Glutamatergic neuron (in vitro differentiated cells): ENCODE measurements at regions not wholly inside any gene's neighbourhood (a gene's known extent, or its start where the extent isn't known, plus 50 kb on each side); places are given as distances from the start of the nearest gene placed in this dataset.

Experiments used
- DNase-seq: peaks from one replicate; pipeline ENCODE4 v3.0.0; 2022
- H3K27ac Mint-ChIP-seq: one replicate; pipeline ENCODE4 v1.8.0; 2020; ENCODE audit warnings: mild to moderate bottlenecking, mixed read lengths, inconsistent platforms; ENCODE audit not compliant: unreplicated experiment
- H3K27me3 Mint-ChIP-seq: one replicate; pipeline ENCODE4 v1.8.0; 2020; ENCODE audit warnings: mild to moderate bottlenecking, moderate library complexity, mixed read lengths, inconsistent platforms; ENCODE audit not compliant: unreplicated experiment
- H3K36me3 Mint-ChIP-seq: one replicate; pipeline ENCODE4 v1.8.0; 2020; ENCODE audit warnings: mild to moderate bottlenecking, mixed read lengths, inconsistent platforms; ENCODE audit not compliant: unreplicated experiment
- H3K4me1 Mint-ChIP-seq: one replicate; pipeline ENCODE4 v1.8.0; 2020; ENCODE audit warnings: mild to moderate bottlenecking, low read depth, mixed read lengths, inconsistent platforms; ENCODE audit not compliant: unreplicated experiment
- H3K4me3 Mint-ChIP-seq: one replicate; pipeline ENCODE4 v1.8.0; 2020; ENCODE audit warnings: mild to moderate bottlenecking, mixed read lengths, inconsistent platforms; ENCODE audit not compliant: unreplicated experiment
- H3K9me3 Mint-ChIP-seq: one replicate; pipeline ENCODE4 v1.8.0; 2020; ENCODE audit warnings: mild to moderate bottlenecking, moderate library complexity, mixed read lengths, inconsistent platforms; ENCODE audit not compliant: unreplicated experiment
- TF ChIP-seq, protein P1 (sequence below): fragments of 200-600 bp; sonication (generic); IDR thresholded peaks from one replicate; pipeline ENCODE4 v1.5.0; 2021; ENCODE audit not compliant: partially characterized antibody, unreplicated experiment

DNA sequence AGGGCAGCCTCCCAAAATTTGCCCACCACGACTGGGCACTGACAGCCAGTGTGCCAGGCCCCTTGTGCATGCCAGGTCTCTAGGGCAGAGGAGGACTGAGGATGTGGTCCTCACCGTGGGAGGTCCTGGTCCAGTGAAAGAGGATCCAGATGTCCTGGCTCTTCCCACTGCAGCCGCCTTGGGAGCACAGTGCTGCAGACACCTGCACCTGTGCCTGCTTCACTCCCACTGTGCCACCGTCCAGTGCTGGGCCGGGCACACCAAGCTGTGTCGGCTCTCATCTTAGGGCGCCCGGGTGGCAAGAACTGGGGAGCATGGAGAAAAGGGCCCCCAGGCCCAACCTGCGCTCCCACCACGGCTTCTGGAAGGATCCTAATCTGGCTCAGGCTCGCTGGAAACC lies 1147.1 kb downstream of the BRD1 start:
- H3K4me1 Mint-ChIP-seq: no peaks in the 10 kb centered on the region
- DNase-seq: no peak
- peaks cover 2% of the 10 kb centered on the region for H3K27me3 Mint-ChIP-seq
- no peak overlapping the region for H3K4me3 Mint-ChIP-seq
- peaks cover 13% of the 10 kb centered on the region for H3K9me3 Mint-ChIP-seq
- peaks cover 5% of the 10 kb centered on the region for H3K36me3 Mint-ChIP-seq
- TF ChIP-seq, protein P1, sequence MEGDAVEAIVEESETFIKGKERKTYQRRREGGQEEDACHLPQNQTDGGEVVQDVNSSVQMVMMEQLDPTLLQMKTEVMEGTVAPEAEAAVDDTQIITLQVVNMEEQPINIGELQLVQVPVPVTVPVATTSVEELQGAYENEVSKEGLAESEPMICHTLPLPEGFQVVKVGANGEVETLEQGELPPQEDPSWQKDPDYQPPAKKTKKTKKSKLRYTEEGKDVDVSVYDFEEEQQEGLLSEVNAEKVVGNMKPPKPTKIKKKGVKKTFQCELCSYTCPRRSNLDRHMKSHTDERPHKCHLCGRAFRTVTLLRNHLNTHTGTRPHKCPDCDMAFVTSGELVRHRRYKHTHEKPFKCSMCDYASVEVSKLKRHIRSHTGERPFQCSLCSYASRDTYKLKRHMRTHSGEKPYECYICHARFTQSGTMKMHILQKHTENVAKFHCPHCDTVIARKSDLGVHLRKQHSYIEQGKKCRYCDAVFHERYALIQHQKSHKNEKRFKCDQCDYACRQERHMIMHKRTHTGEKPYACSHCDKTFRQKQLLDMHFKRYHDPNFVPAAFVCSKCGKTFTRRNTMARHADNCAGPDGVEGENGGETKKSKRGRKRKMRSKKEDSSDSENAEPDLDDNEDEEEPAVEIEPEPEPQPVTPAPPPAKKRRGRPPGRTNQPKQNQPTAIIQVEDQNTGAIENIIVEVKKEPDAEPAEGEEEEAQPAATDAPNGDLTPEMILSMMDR: no peak
- H3K27ac Mint-ChIP-seq: no peak overlapping the region

DNA sequence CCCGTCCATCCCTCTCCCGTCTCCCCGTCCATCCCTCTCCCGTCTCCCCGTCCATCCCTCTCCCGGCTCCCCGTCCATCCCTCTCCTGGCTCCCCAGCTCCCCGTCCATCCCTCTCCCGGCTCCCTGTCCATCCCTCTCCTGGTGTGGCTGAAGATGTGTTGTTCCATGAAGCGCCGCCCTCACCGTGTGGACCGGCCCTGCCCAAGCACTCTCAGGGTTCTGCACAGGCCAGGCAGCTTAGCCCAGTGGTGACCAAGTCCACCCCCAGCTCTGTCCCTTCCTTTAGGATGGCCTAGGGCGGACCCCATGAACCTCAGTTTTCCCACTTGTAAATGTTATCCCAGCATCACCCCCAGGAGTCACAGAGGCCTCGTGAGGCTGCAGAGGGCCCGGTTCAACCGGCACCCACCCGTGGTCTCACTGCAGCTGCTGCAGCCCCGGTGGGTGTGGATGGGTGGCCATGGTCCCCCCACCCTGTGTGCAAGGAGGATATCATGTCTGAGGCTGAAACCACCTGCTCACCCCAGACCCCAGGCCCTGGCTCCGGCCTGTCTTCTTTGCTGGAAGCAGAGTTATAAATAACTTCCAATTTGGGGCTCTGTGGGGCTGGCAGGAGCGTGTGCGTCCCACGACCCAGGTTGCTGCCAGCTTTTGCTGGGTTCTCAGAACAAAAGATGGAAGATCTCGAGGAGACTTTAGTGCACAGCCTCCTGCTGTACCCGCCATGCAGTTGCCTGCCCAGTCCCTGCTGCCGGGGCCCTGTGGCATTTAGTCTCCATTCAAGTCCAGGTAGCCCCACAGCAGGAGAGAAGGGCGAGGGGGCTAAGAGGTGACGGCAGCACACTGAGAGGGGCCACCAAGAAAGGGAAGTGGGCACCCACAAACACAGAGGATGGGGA lies 1147.8 kb downstream of the BRD1 start:
- no peak for DNase-seq
- Mint-ChIP-seq H3K4me3 (no peak overlapping the region), H3K27ac (no peak overlapping the region), H3K36me3 (peaks cover 5% of the 10 kb centered on the region), H3K9me3 (peaks cover 15% of the 10 kb centered on the region), H3K4me1 (no peaks in the 10 kb centered on the region), H3K27me3 (peaks cover 4% of the 10 kb centered on the region)
- TF ChIP-seq, protein P1: no peak

DNA sequence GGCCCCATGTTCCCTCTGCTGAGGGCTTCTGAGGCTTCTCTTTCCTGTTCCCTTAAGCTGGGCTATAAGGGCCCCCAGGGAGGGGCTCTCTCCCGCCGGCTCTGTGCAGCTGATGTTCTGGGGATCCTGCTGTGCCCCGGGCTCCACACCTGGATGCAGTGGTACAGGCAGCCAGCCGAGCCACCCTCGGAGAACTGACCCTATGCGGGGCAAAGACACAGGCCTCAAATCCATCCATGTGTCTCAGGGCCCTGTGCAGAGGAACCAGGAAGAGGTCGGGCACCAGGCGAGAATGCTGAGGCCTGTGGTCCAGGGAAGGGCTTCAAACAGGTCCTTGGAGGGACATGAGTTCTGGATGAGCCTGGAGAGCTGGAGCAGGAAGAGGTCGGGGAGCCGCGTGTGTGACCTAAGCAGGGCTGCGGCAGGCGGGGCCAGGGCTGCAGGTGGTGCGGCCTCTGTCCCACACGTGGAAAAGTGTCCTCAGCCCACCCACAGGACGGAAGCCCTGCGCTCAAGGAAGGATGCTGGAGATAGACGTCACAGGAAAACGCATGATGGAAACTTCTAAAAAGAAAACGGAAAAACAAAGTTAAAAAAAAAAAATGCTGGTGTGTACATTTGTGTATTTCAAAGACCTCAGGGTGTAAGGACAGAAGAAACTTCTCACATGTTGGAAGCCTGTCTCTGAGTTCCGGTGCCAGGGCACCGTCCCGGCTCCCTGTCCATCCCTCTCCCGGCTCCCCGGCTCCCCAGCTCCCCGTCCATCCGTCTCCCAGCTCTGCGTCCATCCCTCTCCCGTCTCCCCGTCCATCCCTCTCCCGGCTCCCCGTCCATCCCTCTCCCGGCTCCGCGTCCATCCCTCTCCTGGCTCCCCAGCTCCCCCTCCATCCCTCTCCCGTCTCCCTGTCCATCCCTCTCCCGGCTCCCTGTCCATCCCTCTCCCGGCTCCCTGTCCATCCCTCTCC lies 1149.2 kb downstream of the BRD1 start:
- Mint-ChIP-seq H3K4me1 (no peaks in the 10 kb centered on the region), H3K9me3 (peaks cover 20% of the 10 kb centered on the region), H3K36me3 (peaks cover 13% of the 10 kb centered on the region), H3K27me3 (peaks cover 12% of the 10 kb centered on the region), H3K4me3 (no peak overlapping the region), H3K27ac (peak overlapping the region; percentile 8)
- TF ChIP-seq, protein P1: no peak
- no peak for DNase-seq

DNA sequence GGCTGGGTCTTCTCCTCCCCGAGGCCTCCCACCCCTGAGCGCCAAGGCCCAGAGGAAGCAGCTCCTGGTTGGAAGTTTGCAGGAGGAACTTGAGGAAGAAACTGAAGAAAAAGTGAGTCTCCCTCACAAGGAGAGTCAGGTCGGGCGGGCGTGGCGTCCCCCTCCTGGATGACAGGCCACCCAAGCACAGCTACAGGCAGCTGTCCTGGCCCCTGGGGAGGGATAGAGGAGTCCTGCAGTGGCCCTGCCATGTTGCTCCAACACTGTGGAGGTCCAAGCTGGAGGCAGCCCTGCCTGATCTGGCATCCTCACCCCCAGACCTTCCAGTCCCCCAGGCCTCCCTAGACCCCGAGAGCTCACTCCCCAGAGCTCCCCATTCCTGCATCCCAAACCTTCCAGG lies 1150.1 kb downstream of the BRD1 start:
- Mint-ChIP-seq H3K27me3 (peaks cover 12% of the 10 kb centered on the region), H3K27ac (no peak overlapping the region), H3K4me3 (no peak overlapping the region), H3K4me1 (no peaks in the 10 kb centered on the region), H3K9me3 (peaks cover 24% of the 10 kb centered on the region), H3K36me3 (peaks cover 15% of the 10 kb centered on the region)
- TF ChIP-seq, protein P1: no peak
- no peak for DNase-seq
